ENCODE measurements at regions not wholly inside any gene's neighbourhood (a gene's known extent, or its start where the extent isn't known, plus 50 kb on each side); places are given as distances from the start of the nearest gene placed in this dataset.

GRCh38 chr13:104799152-104799551 lies 1732.9 kb upstream of the SLC10A2 start:
- no peak overlapping the region for H3K14ac ChIP-seq (ENCODE audit: insufficient read length)
- no peak overlapping the region for H3K4me2 ChIP-seq (ENCODE audit: insufficient read depth in 1 of 2, low read depth in 2 of 2, low read length in 2 of 2)
- WGBS, 2 experiments (ENCODE audit: extremely low coverage in 1 of 2, insufficient coverage in 1 of 2, insufficient read length in 1 of 2, insufficient replicate concordance in 2 of 2, low coverage in 1 of 2, low lambda C conversion rate in 2 of 2, missing lambda C conversion rate in 1 of 2) = 87% methylated on average over 2 of the region's 2 CpGs; no CpG with 5 or more reads in 1 of the 2 experiments
- H3K9me3 ChIP-seq (ENCODE audit: insufficient read depth in 2 of 2, low read depth in 1 of 2, low read length in 1 of 2) = no peaks in the 10 kb centered on the region
- no peak overlapping the region for H2BK12ac ChIP-seq (ENCODE audit: low read depth, low read length)
- H2BK15ac ChIP-seq (ENCODE audit: low read length) = no peak overlapping the region
- H2AK5ac ChIP-seq (ENCODE audit: low read depth, low read length) = no peak overlapping the region
- H3K27ac ChIP-seq (ENCODE audit: low read depth, low read length) = no peak overlapping the region
- no peak for DNase-seq (ENCODE audit: low read depth in 1 of 2, low spot score in 2 of 2)
- H4K5ac ChIP-seq (ENCODE audit: insufficient read length, low read depth, low read length) = no peak overlapping the region
- ChIA-PET POLR2A (ENCODE audit: partially characterized antibody) (no interaction called here), CTCF (ENCODE audit: partially characterized antibody) (no interaction called here)
- H4K20me1 ChIP-seq (replicated peaks in 1 of 2; ENCODE audit: control insufficient read depth in 1 of 2, insufficient read depth in 2 of 2, low read length in 2 of 2) = no peaks in the 10 kb centered on the region
- no peak overlapping the region for H2BK5ac ChIP-seq (ENCODE audit: low read depth, low read length)
- H3K18ac ChIP-seq (ENCODE audit: extremely low read depth, low read length) = no peak overlapping the region
- 0 out of 2 replicates have a peak overlapping the region, but pooled peaks have one; percentile 37 for H2AFZ ChIP-seq (ENCODE audit: low read length)
- H3K23ac ChIP-seq (ENCODE audit: insufficient read length) = no peak overlapping the region
- no peaks in the 10 kb centered on the region for H3K79me2 ChIP-seq (ENCODE audit: control insufficient read depth in 1 of 2, insufficient read depth in 2 of 2, low read length in 2 of 2)
- H3K4me3 ChIP-seq (ENCODE audit: extremely low read depth in 1 of 4, insufficient read depth in 2 of 4, low read depth in 3 of 4, low read length in 4 of 4) = no peak overlapping the region
- H3K56ac ChIP-seq (replicated peaks; ENCODE audit: insufficient read length, low read depth, low read length) = no peak overlapping the region
- no peak overlapping the region for H3K9ac ChIP-seq (replicated peaks in 1 of 4; ENCODE audit: extremely low read depth in 1 of 4, low read depth in 3 of 4, low read length in 3 of 4)
- no peaks in the 10 kb centered on the region for H3K27me3 ChIP-seq (replicated peaks in 1 of 4; ENCODE audit: control insufficient read depth in 3 of 4, extremely low read depth in 1 of 4, insufficient read depth in 3 of 4, low read length in 3 of 4)
- FAIRE-seq = no peak
- H3K4me1 ChIP-seq (replicated peaks in 1 of 4; ENCODE audit: control insufficient read depth in 3 of 4, insufficient read depth in 4 of 4, low read length in 3 of 4) = peaks cover 0 to 6% (median 1%) of the 10 kb centered on the region in 4 experiments; a peak in 1 of 7 replicates
- no peaks in the 10 kb centered on the region for H3K36me3 ChIP-seq (ENCODE audit: control insufficient read depth in 2 of 4, insufficient read depth in 4 of 4, low read length in 3 of 4)
- no peak overlapping the region for H4K91ac ChIP-seq (replicated peaks; ENCODE audit: insufficient read length, low read length)
- no peaks in the 10 kb centered on the region for H3K79me1 ChIP-seq (ENCODE audit: low read depth, low read length)
- H2BK120ac ChIP-seq (replicated peaks; ENCODE audit: low read depth, low read length) = no peak overlapping the region
- H2BK20ac ChIP-seq (ENCODE audit: low read length) = no peak overlapping the region
- no peak overlapping the region for H3K4ac ChIP-seq (replicated peaks; ENCODE audit: insufficient read length, low read depth, low read length)
- no peaks in the 10 kb centered on the region for H3K23me2 ChIP-seq (ENCODE audit: low read depth, low read length)
- no peak overlapping the region for H4K8ac ChIP-seq (ENCODE audit: extremely low read depth, insufficient read depth, low read length)
- TF ChIP-seq NANOG (IDR thresholded peaks at IDR 0.05; ENCODE audit: insufficient read depth, low read depth, low read length, poor library complexity, severe bottlenecking) (no peak), RAD21 (IDR thresholded peaks at IDR 0.05 in 1 of 2, conservative IDR thresholded peaks at IDR 0.05 in 1 of 2; ENCODE audit: low read depth in 2 of 2, low read length in 2 of 2) (no peak), SIRT6 (IDR thresholded peaks at IDR 0.05; ENCODE audit: low read length) (no peak), BCL11A (IDR thresholded peaks at IDR 0.05; ENCODE audit: low read depth in 2 of 2, low read length in 2 of 2) (no peak), SP2 (IDR thresholded peaks at IDR 0.05; ENCODE audit: low read length) (no peak), ASH2L (IDR thresholded peaks at IDR 0.05; ENCODE audit: low read length) (no peak), EZH2 (IDR thresholded peaks at IDR 0.05; ENCODE audit: low read depth, low read length, severe bottlenecking) (no peak), RXRA (IDR thresholded peaks at IDR 0.05; ENCODE audit: insufficient read depth, low read depth, low read length) (no peak), POU5F1 (IDR thresholded peaks at IDR 0.05; ENCODE audit: low read depth, low read length) (no peak)
